SK-N-SH (cell line): ENCODE measurements at regions not wholly inside any gene's neighbourhood (a gene's known extent, or its start where the extent isn't known, plus 50 kb on each side); places are given as distances from the start of the nearest gene placed in this dataset.

Source experiments
- CTCF ChIA-PET: fragments of 300-600, 350-600 bp; formaldehyde crosslinking; extraction: SDS; loops from one replicate; lab custom pipeline; 2021; lab: Yijun Ruan, JAX
- POLR2A ChIA-PET: fragments of 350-600 bp; sonication (Branson Sonifier 250); formaldehyde crosslinking; extraction: SDS; loops from one replicate; lab custom pipeline; 2020; ENCODE audit warnings: antibody characterized with exemption, inconsistent platforms; lab: Yijun Ruan, JAX
- DNase-seq: peaks from one replicate; pipeline ENCODE4 v3.0.0; 2012
- H2AFZ ChIP-seq: fragments of 200-600 bp; sonication (generic); 2 replicates; pipeline ENCODE4 v1.8.1; 2016; ENCODE audit warnings: antibody characterized with exemption, mild to moderate bottlenecking, low read depth
- H3F3A ChIP-seq: fragments of 200-600 bp; sonication (generic); replicated peaks from 2 replicates; pipeline ENCODE3; 2016; ENCODE audit warnings: antibody characterized with exemption, mild to moderate bottlenecking; ENCODE audit not compliant: insufficient read depth
- H3K27ac ChIP-seq, 2 experiments: fragments of 200-500 bp in 1 of 2; fragments of 200-600 bp in 1 of 2; sonication (Bioruptor generic) in 1 of 2; sonication (generic), shearing (Covaris generic) in 1 of 2; 2 replicates each; pipeline versions ENCODE4 v1.5.1 to v1.6.1; 2014 to 2016; ENCODE audit warnings: low read depth in 2 of 2, inconsistent platforms in 1 of 2, low read length in 1 of 2, mild to moderate bottlenecking in 1 of 2, mixed read lengths in 1 of 2
- H3K27me3 ChIP-seq: fragments of 200-600 bp; sonication (generic), shearing (Covaris generic); 2 replicates; pipeline ENCODE4 v1.6.1; 2016; ENCODE audit warnings: mixed run types; ENCODE audit not compliant: insufficient read depth
- H3K36me3 ChIP-seq, 2 experiments: fragments of 200-500 bp in 1 of 2; fragments of 200-600 bp in 1 of 2; sonication (Bioruptor generic) in 1 of 2; sonication (generic) in 1 of 2; replicated peaks in 1 of 2; 2 replicates each; pipeline versions ENCODE3 to v1.5.1; 2014 to 2016; ENCODE audit warnings: low read length in 1 of 2, mild to moderate bottlenecking in 1 of 2; ENCODE audit not compliant: insufficient read depth in 2 of 2, control insufficient read depth in 1 of 2
- H3K4me1 ChIP-seq, 2 experiments: fragments of 200-500 bp in 1 of 2; fragments of 200-600 bp in 1 of 2; sonication (Bioruptor generic) in 1 of 2; sonication (generic), shearing (Covaris generic) in 1 of 2; 2 replicates each; pipeline versions ENCODE4 v1.5.1 to v1.6.1; 2014 to 2016; ENCODE audit warnings: low read depth in 1 of 2, low read length in 1 of 2, mixed run types in 1 of 2; ENCODE audit not compliant: insufficient read depth in 2 of 2, control insufficient read depth in 1 of 2
- H3K4me2 ChIP-seq: fragments of 200-600 bp; sonication (generic), shearing (Covaris generic); 2 replicates; pipeline ENCODE4 v1.6.1; 2017; ENCODE audit warnings: mixed run types
- H3K4me3 ChIP-seq, 2 experiments: fragments of 200-500 bp in 1 of 2; fragments of 200-600 bp in 1 of 2; sonication (Bioruptor generic) in 1 of 2; sonication (generic), shearing (Covaris generic) in 1 of 2; 2 replicates each; pipeline versions ENCODE4 v1.5.1 to v1.8.1; 2014 to 2016; ENCODE audit warnings: low read depth in 2 of 2, inconsistent platforms in 1 of 2, low read length in 1 of 2, mild to moderate bottlenecking in 1 of 2, mixed read lengths in 1 of 2, moderate library complexity in 1 of 2
- H3K79me2 ChIP-seq: fragments of 200-600 bp; sonication (generic); 2 replicates; pipeline ENCODE4 v1.8.1; 2017; ENCODE audit warnings: mild to moderate bottlenecking; ENCODE audit not compliant: insufficient read depth
- H3K9ac ChIP-seq: fragments of 200-600 bp; sonication (generic); 2 replicates; pipeline ENCODE4 v1.6.1; 2017; ENCODE audit warnings: mixed run types
- H3K9me2 ChIP-seq: fragments of 200-600 bp; sonication (generic); 2 replicates; pipeline ENCODE4 v1.6.1; 2017; ENCODE audit warnings: mixed run types
- H3K9me3 ChIP-seq: fragments of 200-600 bp; sonication (generic); 2 replicates; pipeline ENCODE4 v1.6.1; 2017; ENCODE audit warnings: mixed run types, mild to moderate bottlenecking, moderate library complexity
- H4K20me1 ChIP-seq: fragments of 200-600 bp; sonication (generic); 2 replicates; pipeline ENCODE4 v1.6.1; 2017; ENCODE audit warnings: mild to moderate bottlenecking, mixed run types; ENCODE audit not compliant: insufficient read depth
- CTCF ChIP-seq: fragments of 200-600 bp; sonication (generic); IDR thresholded peaks from 2 replicates; pipeline ENCODE4 v1.6.1; 2017; ENCODE audit warnings: antibody characterized with exemption, mild to moderate bottlenecking, moderate library complexity
- FOSL2 ChIP-seq: IDR thresholded peaks from 2 replicates; pipeline ENCODE4 v1.4.0; 2012; ENCODE audit warnings: low read depth, mild to moderate bottlenecking, moderate library complexity, borderline replicate concordance
- WGBS: methylation state at CpG from one replicate; pipeline ENCODE4 v1.1.6; 2017; ENCODE audit warnings: low lambda C conversion rate; 5-methylcytosine and 5-hydroxymethylcytosine counted together

- no peak for TF ChIP-seq CTCF
Observed at GRCh38 chr1:93733340-93733739, 51.7 kb upstream of the BCAR3 start (continued).

GRCh38 chr1:93732514-93732913 lies 50.9 kb upstream of the BCAR3 start:
- Histone ChIP-seq H3F3A (peaks cover 23% of the 10 kb centered on the region), H2AFZ (no peak overlapping the region), H3K4me1 (peaks cover 2 to 12% of the 10 kb centered on the region in 2 experiments; a peak in 2 of 4 replicates), H3K9me3 (no peaks in the 10 kb centered on the region), H3K27ac (no peak overlapping the region), H3K9ac (no peak overlapping the region), H3K36me3 (no peaks in the 10 kb centered on the region), H3K27me3 (no peaks in the 10 kb centered on the region), H3K4me3 (no peak overlapping the region), H3K4me2 (no peak overlapping the region), H4K20me1 (no peaks in the 10 kb centered on the region), H3K9me2 (no peaks in the 10 kb centered on the region), H3K79me2 (no peaks in the 10 kb centered on the region)
- ChIA-PET POLR2A (no interaction called here), CTCF (interaction anchor here (0.6 to 1.4 kb wide), 2 partner anchors 15 to 28 kb away, joined by 3 read pairs; no protein-coding TSS in a partner anchor)
- DNase-seq: no peak
- WGBS: 56% methylated on average over 4 of the region's 4 CpGs
- TF ChIP-seq FOSL2 (no peak), CTCF (peak; percentile 40)
